COLO668 (cell line): ENCODE measurements at regions not wholly inside any gene's neighbourhood (a gene's known extent, or its start where the extent isn't known, plus 50 kb on each side); places are given as distances from the start of the nearest gene placed in this dataset.
"Not testable (repeated sequence)": the region's sequence is repeated elsewhere in the genome, so short reads cannot be mapped to it uniquely, and the experiment has no call there.

Experiments used
- DNase-seq: peaks from one replicate; lab custom pipeline; 2025; ENCODE audit not compliant: unreplicated experiment; lab: John Stamatoyannopoulos, UW

DNA sequence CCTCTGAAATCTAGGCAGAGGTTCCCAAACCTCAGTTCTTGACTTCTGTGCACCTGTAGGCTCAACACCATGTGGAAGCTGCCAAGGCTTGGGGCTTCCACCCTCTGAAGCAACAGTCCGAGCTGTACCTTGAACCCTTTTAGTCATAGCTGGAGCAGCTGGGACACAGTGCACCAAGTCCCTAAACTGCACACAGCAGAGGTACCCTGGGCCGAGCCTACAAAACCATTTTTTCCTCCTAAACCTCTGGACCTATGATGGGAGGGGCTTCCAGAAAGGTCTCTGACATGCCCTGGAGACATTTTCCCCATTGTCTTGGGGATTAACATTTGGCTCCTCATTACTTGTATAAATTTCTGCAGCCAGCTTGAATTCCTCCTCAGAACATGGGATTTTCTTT is 168.8 kb downstream of the TLE3 start:
- not testable (repeated sequence) for DNase-seq

DNA sequence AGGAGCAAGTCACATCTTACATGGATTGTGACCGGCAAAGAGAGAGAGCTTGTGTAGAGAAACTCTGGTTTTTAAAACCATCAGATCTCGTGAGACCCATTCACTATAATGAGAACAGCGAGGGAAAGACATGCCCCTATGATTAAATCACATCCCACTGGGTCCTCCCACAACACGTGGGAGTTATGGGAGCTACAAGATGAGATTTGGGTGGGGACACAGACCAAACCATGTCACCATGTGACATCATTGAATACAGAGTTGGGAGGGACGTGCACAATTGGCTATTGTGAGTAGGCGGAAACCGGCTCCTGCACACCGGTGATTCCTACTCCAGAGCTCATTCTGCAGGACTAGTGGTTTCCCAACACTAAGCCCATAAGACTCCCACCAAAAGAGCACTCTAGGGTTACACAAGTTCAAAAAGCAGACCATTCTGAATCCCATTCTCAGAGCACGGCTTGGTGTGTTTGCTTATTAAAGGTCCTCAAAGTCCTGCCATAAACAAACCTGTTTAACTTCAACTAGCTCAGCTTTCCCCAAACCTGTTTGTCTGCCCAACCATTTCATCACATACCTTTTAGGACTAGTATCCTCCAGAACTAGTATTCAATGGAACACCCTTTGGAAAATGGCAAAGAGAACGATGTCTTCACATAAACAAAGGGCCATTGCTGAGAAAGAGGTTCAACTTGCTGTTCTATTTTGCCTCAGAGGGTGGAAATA is 167.6 kb downstream of the TLE3 start:
- no peak for DNase-seq

DNA sequence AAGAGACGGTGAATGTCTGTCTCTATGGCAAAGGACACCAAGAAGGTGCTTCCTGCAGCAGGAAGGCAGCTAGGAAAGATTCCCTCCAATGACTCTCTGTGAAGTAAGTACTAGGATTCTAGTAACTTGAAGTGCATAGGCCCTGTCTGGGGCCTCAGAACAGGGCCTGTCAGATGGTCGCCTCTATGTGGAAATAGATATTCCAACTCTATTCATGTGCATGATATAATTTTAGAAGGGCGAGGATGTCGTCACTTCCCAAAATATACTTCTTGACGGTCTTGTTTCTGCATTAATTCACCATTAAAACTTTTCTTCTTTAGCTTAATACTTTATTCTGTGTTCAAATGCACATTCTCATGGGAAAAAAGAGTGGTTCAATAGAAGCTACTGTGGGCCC is 167.0 kb downstream of the TLE3 start:
- DNase-seq, result no peak

DNA sequence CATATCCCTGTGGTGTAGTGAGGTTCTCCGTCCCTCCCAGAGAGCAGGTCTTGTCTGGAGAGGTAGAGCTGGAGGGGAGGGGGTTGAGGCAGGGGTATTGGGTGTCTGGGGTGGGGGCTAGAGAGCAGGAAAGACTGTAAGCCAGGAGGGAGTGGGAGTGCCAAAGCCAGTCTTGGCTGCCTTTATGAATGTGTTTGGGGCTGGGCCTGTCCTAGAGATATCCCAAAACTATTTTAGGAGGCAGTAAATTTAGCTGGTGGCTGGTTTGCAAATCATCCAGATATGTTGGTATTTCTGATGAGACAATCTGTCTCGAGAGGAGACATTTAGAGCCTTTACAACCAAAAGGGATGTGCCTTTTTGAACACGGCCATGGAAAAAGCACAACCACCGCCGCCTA is 166.6 kb downstream of the TLE3 start:
- DNase-seq, result no peak

DNA sequence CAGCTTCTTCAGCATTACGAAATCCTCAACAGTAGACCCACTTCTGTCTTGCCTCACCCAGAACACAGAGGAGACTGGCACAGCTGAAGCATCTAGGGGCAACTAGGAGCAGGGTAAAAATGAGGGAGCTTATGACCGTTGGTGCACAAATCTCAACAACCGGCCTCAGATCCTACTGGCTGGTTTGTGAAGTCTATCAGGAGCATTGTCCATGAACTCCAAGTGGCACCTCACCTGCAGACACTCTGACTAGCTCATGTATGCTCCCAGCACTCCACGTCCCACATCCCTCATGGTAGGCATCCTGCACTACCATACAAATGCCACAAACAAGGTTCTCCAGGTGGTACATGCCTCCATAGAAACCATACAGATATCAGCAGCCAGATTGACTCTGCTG is 163.1 kb downstream of the TLE3 start:
- no peak for DNase-seq

DNA sequence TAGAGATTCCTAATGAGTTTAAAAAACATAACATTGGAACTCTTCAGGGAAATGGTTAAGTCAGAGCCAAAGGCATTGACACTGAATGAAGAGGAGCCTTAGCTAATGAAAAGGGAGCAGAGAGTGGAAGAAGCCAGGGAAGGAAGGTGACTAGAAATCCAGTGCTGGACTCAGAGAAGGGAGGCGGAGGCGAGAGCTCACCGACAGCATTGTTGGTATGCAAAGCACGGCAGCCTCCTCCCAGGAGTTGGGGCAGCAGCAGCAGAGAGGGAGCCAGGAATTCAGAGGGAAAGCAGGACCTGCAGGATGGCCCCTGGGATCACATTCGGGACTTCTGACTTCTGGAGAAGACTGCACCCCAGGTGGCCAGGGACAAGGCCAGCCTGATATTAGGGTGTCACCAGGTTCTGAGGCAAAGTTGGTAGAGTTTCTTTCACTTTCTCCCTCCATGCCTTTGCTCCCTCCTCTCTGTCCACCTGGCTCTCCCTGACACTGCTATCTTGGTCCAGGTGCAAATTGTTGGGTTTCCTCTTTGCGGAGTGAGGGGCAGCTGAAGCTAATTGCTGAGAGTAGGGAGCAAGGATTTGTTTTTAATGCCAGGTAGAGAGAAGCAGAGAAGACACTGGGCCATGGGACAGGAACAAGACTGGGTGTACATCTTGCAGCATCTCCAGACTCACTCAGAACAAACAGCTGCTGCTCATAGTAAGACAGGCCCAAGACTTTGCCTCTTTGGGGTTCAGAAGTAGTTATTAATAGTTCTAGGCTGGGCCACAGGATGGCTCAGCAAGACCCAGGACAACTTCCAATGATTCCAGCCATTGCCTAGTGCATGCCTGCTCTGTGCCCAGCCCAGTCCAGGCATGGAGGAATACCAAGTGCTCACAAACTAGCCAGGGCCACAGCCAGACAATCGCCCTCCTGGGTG is 157.9 kb downstream of the TLE3 start:
- DNase-seq, result no peak

DNA sequence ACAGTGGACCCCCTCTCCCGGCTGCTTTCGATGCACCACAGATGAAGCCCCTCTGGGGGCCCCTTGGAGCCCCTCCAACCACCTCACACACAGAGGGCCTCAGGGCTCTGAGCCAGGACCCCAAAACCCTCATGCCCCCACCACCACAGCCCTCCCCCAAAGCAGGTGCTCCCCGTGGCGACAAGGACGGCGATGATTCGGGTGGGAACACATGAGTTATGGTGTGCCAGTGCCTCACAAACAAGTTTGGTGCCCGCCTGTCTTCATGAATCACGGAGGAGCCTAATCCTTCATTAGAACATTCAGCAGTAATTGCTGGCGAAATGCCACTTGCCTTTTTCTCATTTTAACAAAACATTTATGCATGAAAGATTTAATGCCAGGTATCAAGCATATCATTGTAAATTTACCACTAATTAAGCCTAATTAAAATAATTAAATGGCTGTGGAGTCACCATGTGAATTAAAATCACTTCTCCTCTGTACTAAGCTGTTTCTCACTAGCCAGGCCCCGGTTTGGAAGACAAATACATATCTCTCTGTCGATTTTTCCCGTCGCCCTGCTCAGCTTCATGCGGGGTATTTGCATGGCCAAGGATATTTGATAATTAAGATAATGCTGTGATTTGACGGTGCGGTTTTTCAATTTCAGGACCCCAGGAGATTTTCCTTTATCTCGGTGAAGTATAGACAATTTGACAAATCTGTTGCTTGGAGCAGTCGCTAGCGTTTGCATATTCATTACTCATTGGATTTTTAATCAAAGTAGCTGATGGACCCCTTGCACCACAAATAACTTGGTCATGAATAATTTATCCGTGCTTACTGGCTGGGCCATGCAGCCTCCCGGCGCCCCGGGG is 157.0 kb downstream of the TLE3 start:
- DNase-seq, result no peak

DNA sequence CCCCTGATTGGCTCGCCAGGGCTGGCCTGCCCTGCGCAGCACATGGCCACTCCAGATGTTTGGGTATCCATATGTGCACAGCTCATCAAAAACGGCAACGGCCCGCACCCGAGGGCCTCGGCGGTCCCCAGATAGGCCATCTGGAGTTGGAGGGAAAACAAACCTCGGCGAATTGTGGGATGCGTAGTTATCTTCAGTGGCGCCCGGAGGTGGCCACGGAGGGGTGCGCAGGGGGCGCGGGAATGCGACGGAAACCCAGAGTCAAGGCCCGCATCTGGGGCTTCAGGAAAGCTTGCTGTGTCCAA is 156.5 kb downstream of the TLE3 start:
- DNase-seq, result no peak

DNA sequence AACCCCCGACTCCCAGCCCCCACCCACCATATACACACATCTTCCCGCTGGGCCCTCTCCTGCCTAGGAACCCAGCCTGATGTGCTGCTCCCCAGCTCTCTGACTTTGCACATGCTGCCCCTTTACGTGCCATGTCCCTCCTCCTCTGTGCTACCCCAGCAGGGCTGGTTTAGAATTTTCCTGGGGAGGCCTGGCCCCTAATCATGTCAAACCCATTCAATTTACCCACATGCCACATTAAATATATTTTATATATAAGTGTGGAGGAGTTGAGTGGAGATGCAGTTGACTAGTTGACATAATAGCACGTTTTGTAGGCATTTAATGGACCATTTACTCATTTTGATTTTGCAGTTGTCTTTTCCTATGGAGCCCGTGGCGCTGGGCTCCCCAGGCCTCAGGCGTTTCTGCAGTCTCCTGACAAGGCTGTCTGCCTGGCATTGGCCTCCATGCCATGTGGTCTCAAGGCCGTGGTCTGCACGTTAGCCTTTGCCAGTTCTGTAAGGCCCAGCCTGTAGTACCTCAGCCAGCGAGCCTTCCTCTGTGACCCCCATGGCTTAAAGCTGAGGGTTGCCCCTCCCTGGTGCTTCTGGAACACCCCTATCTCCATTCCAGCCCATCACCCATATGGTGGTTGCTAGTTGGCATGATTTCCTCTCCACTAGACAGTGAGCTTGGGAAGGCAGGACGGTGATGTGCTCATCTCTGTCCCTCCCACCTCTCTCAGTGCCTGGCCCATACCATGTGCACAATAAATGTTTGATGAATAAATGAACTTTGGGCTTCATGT is 155.8 kb downstream of the TLE3 start:
- no peak for DNase-seq

DNA sequence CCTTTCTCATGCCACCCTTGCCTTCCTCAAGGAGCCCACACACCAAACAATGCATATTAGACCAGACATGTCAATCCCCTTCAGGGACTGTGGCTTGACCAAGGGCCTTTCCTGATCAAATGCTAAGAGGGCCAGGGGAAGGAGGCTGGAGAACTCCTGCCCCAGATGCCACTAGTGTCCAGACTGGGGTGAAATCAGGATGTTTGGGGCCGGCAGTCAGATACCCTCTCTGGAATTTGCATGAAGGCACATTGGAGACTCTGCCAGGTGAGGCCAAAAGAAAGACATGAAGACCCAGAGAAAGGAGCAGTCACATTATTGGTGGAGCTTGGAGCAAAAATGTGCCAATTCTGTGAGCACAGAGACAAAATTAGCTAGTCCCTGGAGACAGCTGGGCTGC is 154.1 kb downstream of the TLE3 start:
- DNase-seq, result no peak

DNA sequence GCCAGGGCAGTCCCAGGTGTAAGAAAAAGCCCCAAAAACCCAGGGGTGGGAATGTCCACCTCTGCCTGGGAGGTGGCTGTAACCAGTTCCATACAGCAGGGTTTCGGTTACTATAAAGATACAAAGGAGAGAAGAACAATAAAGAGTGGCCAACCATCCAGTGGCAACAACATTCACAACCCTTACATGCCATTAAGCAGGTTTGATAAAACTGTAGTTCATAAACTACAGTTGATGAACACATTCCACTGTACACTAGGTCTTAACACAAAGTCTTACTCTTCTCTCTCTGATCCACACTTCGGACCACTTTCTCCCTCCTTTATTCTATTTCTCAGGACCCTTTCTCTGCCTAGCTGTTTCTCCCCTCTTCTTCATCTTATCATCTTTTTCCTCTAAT is 152.0 kb downstream of the TLE3 start:
- no peak for DNase-seq

DNA sequence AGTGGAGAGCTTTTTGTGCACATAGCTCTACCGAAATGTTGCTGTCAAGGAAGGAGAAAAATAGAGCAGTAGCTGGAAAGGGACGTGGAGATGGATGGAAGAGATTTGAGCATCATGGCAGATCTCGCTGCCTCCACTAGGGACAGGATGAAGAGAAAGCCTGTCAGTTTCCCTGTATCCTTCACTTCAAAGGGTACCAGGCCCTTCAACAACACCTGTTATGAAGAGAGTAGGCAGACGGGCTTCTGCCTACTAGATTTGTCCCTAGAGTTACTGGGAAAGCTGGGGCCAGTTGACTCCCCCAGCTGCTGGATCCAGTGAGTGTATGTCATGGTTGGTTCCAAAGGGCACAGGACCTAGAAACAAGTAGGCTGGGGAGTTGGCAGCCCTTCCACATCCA is 150.8 kb downstream of the TLE3 start:
- no peak for DNase-seq

DNA sequence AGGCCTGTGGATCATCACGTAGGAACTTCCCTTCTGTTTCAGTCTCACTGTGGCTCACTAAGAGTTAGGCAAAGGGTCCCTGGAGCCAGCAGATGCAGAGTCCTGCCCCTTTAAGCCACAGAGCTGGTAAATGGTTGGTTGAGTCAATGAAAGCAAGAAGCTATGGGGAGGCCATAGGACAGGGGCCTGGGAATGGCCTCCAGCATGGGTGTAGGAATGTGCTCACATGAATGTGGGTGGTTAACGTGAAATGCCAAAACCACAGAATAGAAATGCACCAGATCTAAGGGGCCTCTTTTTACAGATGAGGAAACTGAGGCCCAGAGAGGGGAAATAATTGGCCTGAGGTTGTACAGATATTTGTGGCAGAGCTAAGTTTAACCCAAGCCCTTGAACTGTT is 150.3 kb downstream of the TLE3 start:
- DNase-seq, result no peak

DNA sequence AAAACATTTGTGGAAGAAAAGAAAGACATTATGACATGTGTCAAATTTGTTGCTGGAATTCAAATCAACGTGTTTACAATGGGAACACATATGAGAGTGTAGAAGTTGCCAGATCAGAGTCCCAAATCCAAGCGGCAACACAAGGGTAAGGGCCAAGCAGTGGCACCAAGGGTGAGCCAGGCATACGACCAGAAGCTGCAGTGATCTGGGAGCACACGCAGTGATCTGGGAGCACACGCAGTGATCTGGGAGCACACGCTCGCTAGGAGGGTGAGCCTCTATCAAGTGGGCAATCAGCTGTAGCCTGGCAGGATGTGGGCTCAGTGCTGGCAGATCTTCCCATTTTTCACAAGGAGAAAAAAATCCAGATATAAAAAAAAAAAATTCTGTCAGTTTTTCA is 148.2 kb downstream of the TLE3 start:
- no peak for DNase-seq

DNA sequence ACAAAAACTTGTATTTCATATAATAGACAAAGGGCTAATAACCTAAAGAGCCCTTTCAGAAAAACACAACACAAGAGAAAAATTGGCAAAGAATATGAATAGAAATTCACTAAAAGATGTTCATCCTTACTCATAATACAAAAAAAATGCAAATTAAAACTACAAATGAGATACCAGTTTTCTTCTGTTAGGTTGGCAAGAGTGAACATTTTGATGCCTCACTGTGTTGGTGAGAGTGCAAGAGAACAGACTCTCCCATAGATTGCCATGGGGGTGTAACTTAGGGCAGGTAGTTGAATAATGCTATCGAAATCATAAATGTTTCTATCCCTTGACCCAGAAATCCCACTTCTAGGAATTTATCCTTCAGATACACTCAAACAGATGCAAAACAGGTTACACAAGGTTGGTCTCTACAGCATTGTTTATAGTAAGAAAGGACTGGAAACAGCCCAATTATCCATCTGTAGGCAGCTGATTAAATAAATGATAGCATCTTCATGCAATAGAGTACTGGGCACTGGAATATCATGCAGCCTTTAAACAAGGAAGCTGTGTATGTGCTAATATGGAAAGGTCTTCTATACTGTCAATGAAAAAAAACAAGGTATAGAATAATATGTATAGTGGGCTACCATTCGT is 146.3 kb downstream of the TLE3 start:
- DNase-seq, result no peak

DNA sequence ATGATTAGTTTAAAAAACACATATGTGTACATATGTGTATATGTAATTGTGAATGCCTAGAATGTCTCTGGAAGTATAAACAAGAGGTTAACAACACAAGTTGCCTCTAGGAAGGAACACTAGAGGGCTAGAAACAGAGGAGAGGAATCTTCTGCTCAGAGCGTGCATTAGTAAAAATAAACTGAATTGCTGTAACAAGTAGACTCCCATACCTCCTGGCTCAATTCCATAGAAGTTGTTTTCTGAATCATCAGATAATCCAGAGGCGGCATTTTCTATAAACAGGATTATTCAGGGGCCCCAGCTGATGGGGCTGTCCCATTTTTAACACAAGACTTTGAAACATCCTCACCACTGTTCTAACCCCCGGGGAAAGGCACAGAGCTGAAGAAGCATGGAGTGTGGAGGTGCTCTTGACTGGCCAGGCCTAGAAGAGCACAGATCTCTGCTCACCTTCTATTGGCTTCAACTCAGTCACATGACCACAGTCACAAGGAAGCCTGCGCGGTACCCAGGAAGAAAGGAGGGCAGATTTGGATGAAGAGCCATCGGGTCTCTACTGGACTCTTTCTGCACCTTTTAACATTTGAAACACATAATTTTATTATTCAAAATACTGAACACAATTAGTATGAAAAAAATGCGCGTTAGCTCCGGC is 145.7 kb downstream of the TLE3 start:
- no peak for DNase-seq

DNA sequence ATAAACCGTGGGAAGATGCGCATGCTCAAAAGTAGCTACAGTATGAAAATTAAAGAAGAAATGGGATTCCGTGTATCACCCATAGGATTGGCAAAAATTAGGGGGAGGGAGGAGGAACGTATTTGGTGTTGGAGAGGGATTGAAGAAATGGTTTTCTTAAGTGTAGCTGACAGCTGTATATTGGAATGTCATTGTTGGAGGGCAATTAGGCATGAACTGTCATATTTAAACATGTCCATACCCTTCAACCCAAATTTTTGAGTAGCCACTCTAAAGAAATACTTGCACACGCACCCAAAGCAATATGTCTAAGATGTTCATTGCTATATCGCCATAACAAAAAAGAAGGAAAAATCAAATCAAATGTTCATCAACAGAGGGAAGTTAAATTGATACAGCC is 144.7 kb downstream of the TLE3 start:
- DNase-seq, result no peak

DNA sequence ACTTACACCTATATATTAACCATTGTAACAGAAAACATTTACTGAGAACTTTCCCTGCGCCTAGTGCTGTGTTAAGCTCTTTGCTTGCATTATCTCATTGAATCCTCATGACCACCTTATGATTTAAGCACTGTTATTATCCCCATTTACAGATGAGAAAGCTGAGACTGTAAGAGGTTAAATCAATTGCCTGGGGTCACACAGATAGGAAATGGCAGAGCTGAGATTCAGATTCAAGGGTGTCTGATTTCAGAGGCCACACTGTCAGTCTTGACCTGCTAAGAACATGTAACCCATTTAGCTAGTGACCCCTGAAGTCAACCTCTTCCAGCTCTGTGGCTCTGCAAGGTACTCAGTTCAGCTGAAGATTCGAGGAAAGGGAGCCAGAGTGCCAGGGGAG is 143.9 kb downstream of the TLE3 start:
- no peak for DNase-seq

DNA sequence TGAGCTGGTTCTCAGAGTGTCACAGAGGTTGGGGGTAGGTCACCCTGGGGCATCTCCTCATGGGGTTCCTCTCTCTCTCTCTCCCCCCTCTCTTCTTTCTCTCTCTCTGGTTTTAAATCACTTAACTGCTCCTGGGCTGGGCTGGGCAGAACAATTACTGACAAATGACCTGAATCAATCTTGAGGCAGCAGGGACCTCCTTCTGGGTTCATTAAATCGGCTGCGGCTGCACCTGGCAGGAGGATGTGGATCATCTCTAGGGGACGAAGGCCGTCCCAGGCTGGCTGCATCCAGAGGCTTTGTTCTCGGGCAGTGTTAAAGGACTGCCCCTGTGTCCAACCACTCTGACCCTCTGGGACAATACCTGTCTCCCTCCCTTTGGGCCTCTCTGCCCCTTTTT is 143.1 kb downstream of the TLE3 start:
- DNase-seq, result no peak
